ENCODE measurements at regions not wholly inside any gene's neighbourhood (a gene's known extent, or its start where the extent isn't known, plus 50 kb on each side); places are given as distances from the start of the nearest gene placed in this dataset.

DNA sequence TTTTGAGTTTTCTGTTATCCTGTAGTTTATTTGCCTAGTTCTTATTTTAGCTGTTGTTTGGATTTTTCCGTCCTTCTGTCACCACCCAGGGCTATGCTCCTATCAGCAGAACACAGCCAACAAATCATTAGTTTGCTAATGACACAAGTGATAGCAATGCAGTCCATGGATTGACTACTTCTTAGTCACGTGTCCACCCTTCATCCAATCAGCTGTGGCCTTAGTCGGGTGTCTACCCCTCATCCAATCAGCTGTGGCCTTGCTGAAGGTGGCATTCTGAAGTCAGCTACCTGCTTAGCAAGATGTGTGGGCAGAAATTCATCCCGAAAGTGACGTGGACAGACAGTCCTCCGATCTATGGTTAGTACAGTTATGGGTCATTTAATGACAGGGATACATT lies 182.3 kb downstream of the GALC start:
- DNase-seq (ENCODE audit: low read depth): peak; percentile 15
- no peak overlapping the region for H3K4me3 ChIP-seq (ENCODE audit: low read depth, low read length)
- TF ChIP-seq, protein P1, sequence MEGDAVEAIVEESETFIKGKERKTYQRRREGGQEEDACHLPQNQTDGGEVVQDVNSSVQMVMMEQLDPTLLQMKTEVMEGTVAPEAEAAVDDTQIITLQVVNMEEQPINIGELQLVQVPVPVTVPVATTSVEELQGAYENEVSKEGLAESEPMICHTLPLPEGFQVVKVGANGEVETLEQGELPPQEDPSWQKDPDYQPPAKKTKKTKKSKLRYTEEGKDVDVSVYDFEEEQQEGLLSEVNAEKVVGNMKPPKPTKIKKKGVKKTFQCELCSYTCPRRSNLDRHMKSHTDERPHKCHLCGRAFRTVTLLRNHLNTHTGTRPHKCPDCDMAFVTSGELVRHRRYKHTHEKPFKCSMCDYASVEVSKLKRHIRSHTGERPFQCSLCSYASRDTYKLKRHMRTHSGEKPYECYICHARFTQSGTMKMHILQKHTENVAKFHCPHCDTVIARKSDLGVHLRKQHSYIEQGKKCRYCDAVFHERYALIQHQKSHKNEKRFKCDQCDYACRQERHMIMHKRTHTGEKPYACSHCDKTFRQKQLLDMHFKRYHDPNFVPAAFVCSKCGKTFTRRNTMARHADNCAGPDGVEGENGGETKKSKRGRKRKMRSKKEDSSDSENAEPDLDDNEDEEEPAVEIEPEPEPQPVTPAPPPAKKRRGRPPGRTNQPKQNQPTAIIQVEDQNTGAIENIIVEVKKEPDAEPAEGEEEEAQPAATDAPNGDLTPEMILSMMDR (IDR thresholded peaks at IDR 0.05; ENCODE audit: insufficient read depth, low read depth, low read length): no peak

DNA sequence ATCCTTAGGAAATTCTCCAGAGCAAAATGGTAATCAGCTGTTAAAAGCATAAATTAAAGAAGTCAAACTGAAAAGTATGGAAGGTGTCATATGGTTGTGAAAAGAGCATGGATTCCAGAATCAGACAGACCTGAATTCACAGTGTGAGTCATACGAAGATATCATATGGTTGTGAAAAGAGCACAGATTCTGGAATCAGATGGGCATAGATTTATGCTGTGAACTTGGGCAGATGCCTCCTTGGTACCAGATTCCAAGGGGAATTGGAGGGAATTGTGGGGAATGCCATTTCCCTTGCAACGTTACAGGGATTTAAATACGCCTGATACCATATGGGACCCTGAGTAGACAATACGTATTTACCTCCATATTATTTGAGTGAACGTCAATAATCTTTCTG lies 183.7 kb downstream of the GALC start:
- H3K4me3 ChIP-seq (ENCODE audit: low read depth, low read length): no peak overlapping the region
- TF ChIP-seq, protein P1 (IDR thresholded peaks at IDR 0.05; ENCODE audit: insufficient read depth, low read depth, low read length): no peak
- DNase-seq (ENCODE audit: low read depth): no peak

DNA sequence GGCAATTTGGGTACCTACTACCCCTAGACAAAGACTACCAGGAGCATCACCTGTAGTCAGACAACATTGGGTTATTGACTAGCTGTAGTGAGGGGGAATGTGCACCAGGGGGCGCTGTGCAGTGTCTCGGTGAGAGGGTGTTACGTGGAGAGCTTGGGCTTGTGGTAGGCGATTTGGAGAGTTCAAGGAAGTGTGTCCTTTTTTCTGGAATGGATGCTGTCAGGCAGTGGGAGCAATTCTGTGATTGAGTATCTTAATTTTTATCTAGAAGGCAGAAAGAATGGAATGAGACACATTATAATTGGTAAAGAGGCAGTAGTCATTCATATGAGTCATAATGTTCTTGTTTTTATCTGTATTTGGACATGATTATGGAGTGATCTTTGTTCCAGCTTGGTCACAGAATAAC lies 187.7 kb downstream of the GALC start:
- peak; percentile 12 for DNase-seq (ENCODE audit: low read depth)
- no peak overlapping the region for H3K4me3 ChIP-seq (ENCODE audit: low read depth, low read length)
- TF ChIP-seq, protein P1 (IDR thresholded peaks at IDR 0.05; ENCODE audit: insufficient read depth, low read depth, low read length): peak; percentile 45

DNA sequence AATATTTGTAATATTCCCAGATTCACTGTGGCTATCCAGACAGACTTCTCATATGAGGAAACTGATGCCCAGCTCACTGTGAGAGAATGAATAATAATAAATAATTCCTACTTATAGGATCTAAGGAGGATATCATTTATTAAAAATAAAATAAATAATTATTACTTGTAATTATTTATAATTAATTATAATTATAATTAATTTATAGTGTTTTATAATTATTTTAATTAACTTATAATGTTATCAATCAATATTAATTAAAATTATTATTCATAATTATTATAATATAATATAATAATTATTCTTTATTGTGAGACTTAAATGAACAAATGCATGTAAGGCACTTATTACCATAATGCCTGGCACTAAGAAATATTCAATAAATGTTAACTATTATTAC lies 192.8 kb downstream of the GALC start:
- H3K4me3 ChIP-seq (ENCODE audit: low read depth, low read length): no peak overlapping the region
- no peak for DNase-seq (ENCODE audit: low read depth)
- TF ChIP-seq, protein P1 (IDR thresholded peaks at IDR 0.05; ENCODE audit: insufficient read depth, low read depth, low read length): no peak

- DNase-seq (ENCODE audit: low read depth): no peak
- H3K4me3 ChIP-seq (ENCODE audit: low read depth, low read length): no peak overlapping the region
- TF ChIP-seq, protein P1 (IDR thresholded peaks at IDR 0.05; ENCODE audit: insufficient read depth, low read depth, low read length): no peak
Observed at GRCh38 chr14:87799400-87799799, 193.6 kb downstream of the GALC start.

DNA sequence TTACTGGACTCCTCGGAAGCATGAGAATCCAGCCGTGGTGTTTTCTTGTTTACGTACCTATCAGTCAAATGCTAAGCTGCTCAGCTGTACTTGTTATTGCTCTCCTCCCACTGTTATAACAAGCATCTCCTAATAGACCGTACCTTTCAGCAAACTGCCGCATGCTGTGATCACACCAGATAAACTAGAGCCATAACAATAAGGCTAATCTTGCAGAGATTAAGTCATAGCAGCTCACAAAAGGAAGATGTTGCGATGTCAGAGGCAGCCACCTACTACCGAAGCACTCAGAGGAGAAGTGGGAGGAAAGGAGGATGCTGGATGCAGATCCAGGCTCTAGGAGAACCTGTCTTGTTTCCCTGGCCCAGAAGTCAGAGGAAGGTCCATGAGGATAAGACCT lies 196.0 kb downstream of the GALC start:
- H3K4me3 ChIP-seq (ENCODE audit: low read depth, low read length): no peak overlapping the region
- TF ChIP-seq, protein P1 (IDR thresholded peaks at IDR 0.05; ENCODE audit: insufficient read depth, low read depth, low read length): no peak
- DNase-seq (ENCODE audit: low read depth): no peak

GRCh38 chr14:87794561-87794960 lies 198.4 kb downstream of the GALC start:
- TF ChIP-seq, protein P1 (IDR thresholded peaks at IDR 0.05; ENCODE audit: insufficient read depth, low read depth, low read length): no peak
- no peak overlapping the region for H3K4me3 ChIP-seq (ENCODE audit: low read depth, low read length)
- DNase-seq (ENCODE audit: low read depth): no peak

All from fibroblast of villous mesenchyme (primary cell).